ENCODE measurements at regions not wholly inside any gene's neighbourhood (a gene's known extent, or its start where the extent isn't known, plus 50 kb on each side); places are given as distances from the start of the nearest gene placed in this dataset.
A peak's percentile ranks its signal among the peaks of the same experiment; 100 is the strongest.
"Not testable (repeated sequence)": the region's sequence is repeated elsewhere in the genome, so short reads cannot be mapped to it uniquely, and the experiment has no call there.

DNA sequence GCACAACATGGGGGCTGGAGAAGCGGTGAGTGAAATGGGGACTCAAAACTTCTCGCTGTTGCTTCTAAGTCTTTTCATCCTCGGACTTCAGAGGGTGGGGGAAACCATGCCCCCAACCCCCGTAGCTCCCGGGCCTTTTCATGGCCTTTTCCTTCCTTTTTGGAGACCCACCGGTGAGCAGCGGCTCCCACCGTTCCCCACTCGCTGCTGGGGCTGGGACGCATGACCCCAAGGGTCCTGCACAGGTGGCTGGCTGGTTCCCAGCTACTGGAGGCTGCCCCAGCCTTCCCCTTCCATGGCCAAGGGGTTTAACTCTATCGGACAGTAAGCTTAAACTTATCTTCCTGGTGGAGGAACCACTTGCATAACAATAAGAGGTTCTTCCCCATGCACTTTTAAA lies 194.3 kb upstream of the FERD3L start:
- H3K27ac Mint-ChIP-seq: no peak overlapping the region
- DNase-seq: no peak
- no peak overlapping the region for H2AFZ ChIP-seq (ENCODE audit: low read length)

DNA sequence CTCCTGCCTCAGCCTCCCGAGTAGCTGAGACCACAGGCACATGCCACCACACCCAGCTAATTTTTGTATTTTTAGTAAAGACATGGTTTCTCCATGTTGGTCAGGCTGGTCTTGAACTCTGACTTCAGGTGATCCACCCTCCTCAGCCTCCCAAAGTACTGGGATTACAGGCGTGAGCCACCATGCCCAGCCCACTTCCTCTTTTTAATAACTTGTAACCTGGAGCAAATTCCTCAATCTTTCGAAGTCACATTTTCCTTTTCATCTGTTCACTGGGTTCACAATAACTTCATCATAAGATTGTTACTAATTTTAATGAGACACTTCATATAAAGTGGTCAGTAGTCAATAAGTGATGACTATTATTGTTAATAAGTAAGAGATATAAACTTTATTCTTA lies 193.3 kb upstream of the FERD3L start:
- H3K9ac ChIP-seq (ENCODE audit: extremely low read depth, insufficient read length, low read length); H3K27ac Mint-ChIP-seq; H2BK15ac ChIP-seq (ENCODE audit: low read depth, low read length); H3K56ac ChIP-seq (ENCODE audit: insufficient read length, low read depth, low read length); H3K4me1 Mint-ChIP-seq; DNase-seq; H3K27me3 Mint-ChIP-seq (ENCODE audit: low read depth); H3K23me2 ChIP-seq (ENCODE audit: insufficient read length, low read depth, low read length, poor library complexity, severe bottlenecking); H4K5ac ChIP-seq (ENCODE audit: insufficient read length, low read depth, low read length); H2BK12ac ChIP-seq (ENCODE audit: insufficient read length, low read depth, low read length); H2BK120ac ChIP-seq (ENCODE audit: low read depth, low read length, poor library complexity, severe bottlenecking); H3K14ac ChIP-seq (ENCODE audit: insufficient read depth, low read length); H3K36me3 Mint-ChIP-seq (ENCODE audit: insufficient read depth in 1 of 3, low read depth in 3 of 3); H3K79me2 ChIP-seq (ENCODE audit: insufficient read depth, low read length); H2AK5ac ChIP-seq (ENCODE audit: insufficient read length, low read length); H3K18ac ChIP-seq (ENCODE audit: insufficient read length, low read depth, low read length); H3K4ac ChIP-seq (ENCODE audit: low read depth, low read length); H3K4me2 ChIP-seq (ENCODE audit: insufficient read depth, insufficient read length, low read length); H4K91ac ChIP-seq (ENCODE audit: insufficient read length, low read depth, low read length); H3K23ac ChIP-seq (ENCODE audit: insufficient read length, low read depth, low read length); H2BK5ac ChIP-seq (ENCODE audit: insufficient read length, low read length); H2AFZ ChIP-seq (ENCODE audit: low read length); H4K20me1 ChIP-seq (ENCODE audit: control insufficient read depth, insufficient read depth, insufficient read length); H4K8ac ChIP-seq (replicated peaks; ENCODE audit: insufficient read length, low read depth, low read length); H3T11ph ChIP-seq (ENCODE audit: low read length); H3K4me3 Mint-ChIP-seq; H2BK20ac ChIP-seq (ENCODE audit: low read depth, low read length, poor library complexity, severe bottlenecking); H3K79me1 ChIP-seq (ENCODE audit: insufficient read depth, low read depth, low read length, poor library complexity, severe bottlenecking); H3K9me3 ChIP-seq (ENCODE audit: control insufficient read depth, low read depth, low read length); H3K9me3 Mint-ChIP-seq; H3K27me3 ChIP-seq (ENCODE audit: insufficient read depth, low read length); H3K27ac ChIP-seq (ENCODE audit: insufficient read length, low read depth, low read length); H3K4me1 ChIP-seq (ENCODE audit: insufficient read depth, low read length): not testable (repeated sequence)
- no CpG with 5 or more reads among the region's 3 CpGs for WGBS (ENCODE audit: extremely low coverage, insufficient read length, low lambda C conversion rate)

More for the DNA sequence above, 194.3 kb upstream of the FERD3L start:
- Histone ChIP-seq H4K91ac (ENCODE audit: insufficient read length, low read depth, low read length) (no peak overlapping the region), H3K18ac (ENCODE audit: insufficient read length, low read depth, low read length) (no peak overlapping the region), H2BK12ac (ENCODE audit: insufficient read length, low read depth, low read length) (no peak overlapping the region), H3K4me1 (ENCODE audit: insufficient read depth, low read length) (no peaks in the 10 kb centered on the region), H3K9me3 (ENCODE audit: control insufficient read depth, low read depth, low read length) (no peaks in the 10 kb centered on the region), H3K14ac (ENCODE audit: insufficient read depth, low read length) (no peak overlapping the region), H3K27me3 (ENCODE audit: insufficient read depth, low read length) (no peaks in the 10 kb centered on the region), H3K4me2 (ENCODE audit: insufficient read depth, insufficient read length, low read length) (no peak overlapping the region), H4K5ac (ENCODE audit: insufficient read length, low read depth, low read length) (no peak overlapping the region), H2BK15ac (ENCODE audit: low read depth, low read length) (no peak overlapping the region), H3K9ac (ENCODE audit: extremely low read depth, insufficient read length, low read length) (no peak overlapping the region), H3K56ac (ENCODE audit: insufficient read length, low read depth, low read length) (no peak overlapping the region), H3K4ac (ENCODE audit: low read depth, low read length) (no peak overlapping the region), H2BK120ac (ENCODE audit: low read depth, low read length, poor library complexity, severe bottlenecking) (no peak overlapping the region), H3K79me2 (ENCODE audit: insufficient read depth, low read length) (no peaks in the 10 kb centered on the region), H3K23ac (ENCODE audit: insufficient read length, low read depth, low read length) (no peak overlapping the region), H3K23me2 (ENCODE audit: insufficient read length, low read depth, low read length, poor library complexity, severe bottlenecking) (no peaks in the 10 kb centered on the region), H2AK5ac (ENCODE audit: insufficient read length, low read length) (no peak overlapping the region), H3K27ac (ENCODE audit: insufficient read length, low read depth, low read length) (no peak overlapping the region), H3T11ph (ENCODE audit: low read length) (no peak overlapping the region), H3K79me1 (ENCODE audit: insufficient read depth, low read depth, low read length, poor library complexity, severe bottlenecking) (no peaks in the 10 kb centered on the region), H2BK20ac (ENCODE audit: low read depth, low read length, poor library complexity, severe bottlenecking) (peak overlapping the region; percentile 7), H4K20me1 (ENCODE audit: control insufficient read depth, insufficient read depth, insufficient read length) (no peaks in the 10 kb centered on the region), H2BK5ac (ENCODE audit: insufficient read length, low read length) (no peak overlapping the region), H4K8ac (replicated peaks; ENCODE audit: insufficient read length, low read depth, low read length) (no peak overlapping the region)
- TF ChIP-seq, protein P1, sequence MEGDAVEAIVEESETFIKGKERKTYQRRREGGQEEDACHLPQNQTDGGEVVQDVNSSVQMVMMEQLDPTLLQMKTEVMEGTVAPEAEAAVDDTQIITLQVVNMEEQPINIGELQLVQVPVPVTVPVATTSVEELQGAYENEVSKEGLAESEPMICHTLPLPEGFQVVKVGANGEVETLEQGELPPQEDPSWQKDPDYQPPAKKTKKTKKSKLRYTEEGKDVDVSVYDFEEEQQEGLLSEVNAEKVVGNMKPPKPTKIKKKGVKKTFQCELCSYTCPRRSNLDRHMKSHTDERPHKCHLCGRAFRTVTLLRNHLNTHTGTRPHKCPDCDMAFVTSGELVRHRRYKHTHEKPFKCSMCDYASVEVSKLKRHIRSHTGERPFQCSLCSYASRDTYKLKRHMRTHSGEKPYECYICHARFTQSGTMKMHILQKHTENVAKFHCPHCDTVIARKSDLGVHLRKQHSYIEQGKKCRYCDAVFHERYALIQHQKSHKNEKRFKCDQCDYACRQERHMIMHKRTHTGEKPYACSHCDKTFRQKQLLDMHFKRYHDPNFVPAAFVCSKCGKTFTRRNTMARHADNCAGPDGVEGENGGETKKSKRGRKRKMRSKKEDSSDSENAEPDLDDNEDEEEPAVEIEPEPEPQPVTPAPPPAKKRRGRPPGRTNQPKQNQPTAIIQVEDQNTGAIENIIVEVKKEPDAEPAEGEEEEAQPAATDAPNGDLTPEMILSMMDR (conservative IDR thresholded peaks at IDR 0.05): no peak
- Mint-ChIP-seq H3K36me3 (ENCODE audit: insufficient read depth in 1 of 3, low read depth in 3 of 3) (no peaks in the 10 kb centered on the region), H3K27me3 (ENCODE audit: low read depth) (no peaks in the 10 kb centered on the region), H3K4me1 (peaks cover 4 to 9% of the 10 kb centered on the region in 2 experiments; a peak in 2 of 4 replicates), H3K4me3 (no peak overlapping the region), H3K9me3 (no peaks in the 10 kb centered on the region)
- WGBS (ENCODE audit: extremely low coverage, insufficient read length, low lambda C conversion rate): no CpG with 5 or more reads among the region's 11 CpGs
